ENCODE measurements at regions not wholly inside any gene's neighbourhood (a gene's known extent, or its start where the extent isn't known, plus 50 kb on each side); places are given as distances from the start of the nearest gene placed in this dataset.

DNA sequence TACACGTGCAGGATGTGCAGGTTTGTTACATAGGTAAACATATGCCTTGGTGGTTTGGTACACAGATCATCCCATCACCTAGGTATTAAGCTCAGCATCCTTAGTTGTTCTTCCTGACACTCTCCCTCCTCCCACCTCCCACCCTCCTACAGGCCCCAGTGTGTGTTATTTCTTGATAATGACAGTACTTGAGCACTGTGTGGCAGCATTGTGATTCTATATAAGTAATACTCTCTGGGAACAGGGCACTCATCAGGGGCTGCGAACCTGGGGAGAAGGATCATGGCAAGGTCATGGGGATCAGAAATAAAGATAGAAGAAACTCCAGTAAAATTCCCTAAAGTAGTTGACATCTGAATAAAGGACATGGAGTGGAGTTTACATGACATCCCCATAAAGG, 1256.2 kb upstream of the CRIM1 start:
- intact Hi-C loops (cut with micrococcal nuclease): no loop called here
- Mint-ChIP-seq H3K27me3 (no peaks in the 10 kb centered on the region), H3K4me1 (no peaks in the 10 kb centered on the region), H3K4me3 (no peak overlapping the region), H3K9me3 (peaks cover 5% of the 10 kb centered on the region), H3K36me3 (ENCODE audit: low read depth) (no peaks in the 10 kb centered on the region), H3K27ac (no peak overlapping the region)
- ChIA-PET POLR2A (no interaction called here), CTCF (no interaction called here)
- no peak for TF ChIP-seq CTCF (IDR thresholded peaks at IDR 0.05)
- DNase-seq: no peak
- no peak for ATAC-seq (ENCODE audit: low read depth)

GRCh38 chr2:35082072-35082471, 1273.5 kb upstream of the CRIM1 start:
- ChIA-PET CTCF (no interaction called here), POLR2A (no interaction called here)
- Mint-ChIP-seq H3K27me3 (no peaks in the 10 kb centered on the region), H3K4me3 (no peak overlapping the region), H3K4me1 (no peaks in the 10 kb centered on the region), H3K27ac (no peak overlapping the region), H3K36me3 (ENCODE audit: low read depth) (no peaks in the 10 kb centered on the region), H3K9me3 (peaks cover 2% of the 10 kb centered on the region)
- intact Hi-C loops (cut with micrococcal nuclease): no loop called here
- DNase-seq (no peak), ATAC-seq (ENCODE audit: low read depth) (no peak)
- TF ChIP-seq CTCF (IDR thresholded peaks at IDR 0.05): no peak

- no peak for TF ChIP-seq CTCF (IDR thresholded peaks at IDR 0.05)
- peaks cover 2% of the 10 kb centered on the region for H3K9me3 Mint-ChIP-seq
- H3K4me1 Mint-ChIP-seq: no peaks in the 10 kb centered on the region
- intact Hi-C loops (cut with micrococcal nuclease): no loop called here
- no peaks in the 10 kb centered on the region for H3K27me3 Mint-ChIP-seq
- DNase-seq (no peak), ATAC-seq (ENCODE audit: low read depth) (no peak)
- no peak overlapping the region for H3K27ac Mint-ChIP-seq
- no peak overlapping the region for H3K4me3 Mint-ChIP-seq
- H3K36me3 Mint-ChIP-seq (ENCODE audit: low read depth): no peaks in the 10 kb centered on the region
- ChIA-PET POLR2A (no interaction called here), CTCF (no interaction called here)
Observed at GRCh38 chr2:35081622-35082015, 1274.0 kb upstream of the CRIM1 start.

DNA sequence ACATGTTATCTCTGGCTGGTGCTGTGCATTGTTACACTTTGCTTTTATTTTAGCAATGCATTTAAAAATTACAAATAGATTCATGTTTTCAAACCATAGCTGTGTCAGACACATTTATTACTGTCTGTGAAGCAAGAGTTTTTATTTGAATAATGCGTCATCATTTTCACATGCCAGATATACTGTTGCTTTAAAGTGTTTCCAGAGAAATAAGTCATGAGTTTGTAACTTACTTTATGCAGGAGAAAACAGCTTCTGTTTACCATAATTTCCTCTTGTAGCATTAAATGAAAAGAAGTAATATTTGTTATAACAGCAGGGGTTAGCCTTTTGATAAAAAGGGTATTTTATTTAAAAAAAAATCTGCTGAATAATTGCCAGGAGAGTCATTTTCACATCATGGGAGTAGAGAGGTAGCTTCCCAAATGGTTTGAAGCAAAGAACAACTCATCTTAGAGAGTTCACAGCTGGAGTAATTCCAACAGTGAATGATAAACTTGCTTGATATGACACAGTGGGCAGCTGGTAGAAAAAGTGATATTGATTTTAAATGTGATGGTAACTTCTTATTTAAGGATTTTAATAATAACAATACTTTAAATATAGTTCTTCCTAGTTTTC, 1274.5 kb upstream of the CRIM1 start:
- no peak for TF ChIP-seq CTCF (IDR thresholded peaks at IDR 0.05)
- H3K4me1 Mint-ChIP-seq: no peaks in the 10 kb centered on the region
- H3K9me3 Mint-ChIP-seq: peaks cover 2% of the 10 kb centered on the region
- intact Hi-C loops (cut with micrococcal nuclease): no loop called here
- H3K36me3 Mint-ChIP-seq (ENCODE audit: low read depth): no peaks in the 10 kb centered on the region
- ChIA-PET POLR2A (no interaction called here), CTCF (no interaction called here)
- no peak for DNase-seq
- H3K27me3 Mint-ChIP-seq: no peaks in the 10 kb centered on the region
- H3K27ac Mint-ChIP-seq: no peak overlapping the region
- H3K4me3 Mint-ChIP-seq: no peak overlapping the region
- no peak for ATAC-seq (ENCODE audit: low read depth)

- no peaks in the 10 kb centered on the region for H3K36me3 Mint-ChIP-seq (ENCODE audit: low read depth)
- no peak for TF ChIP-seq CTCF (IDR thresholded peaks at IDR 0.05)
- peaks cover 2% of the 10 kb centered on the region for H3K9me3 Mint-ChIP-seq
- H3K27ac Mint-ChIP-seq: no peak overlapping the region
- H3K4me3 Mint-ChIP-seq: no peak overlapping the region
- ChIA-PET CTCF (no interaction called here), POLR2A (no interaction called here)
- DNase-seq: no peak
- H3K4me1 Mint-ChIP-seq: no peaks in the 10 kb centered on the region
- H3K27me3 Mint-ChIP-seq: no peaks in the 10 kb centered on the region
- ATAC-seq (ENCODE audit: low read depth): no peak
- intact Hi-C loops (cut with micrococcal nuclease): no loop called here
Observed at GRCh38 chr2:35080231-35080910, 1275.2 kb upstream of the CRIM1 start.

Measured in activated B cell treated with CpG ODN at 0.5 μM for 24 hours (primary cell).